HG02678 (cell line): ENCODE measurements at regions not wholly inside any gene's neighbourhood (a gene's known extent, or its start where the extent isn't known, plus 50 kb on each side); places are given as distances from the start of the nearest gene placed in this dataset.

ENCODE experiments used
- ATAC-seq: cut with Tn5 transposase; IDR thresholded peaks from one replicate; pipeline ENCODE4 v1.9.1; 2021; ENCODE audit warnings: mild to moderate bottlenecking, moderate library complexity; ENCODE audit not compliant: unreplicated experiment

- no peak for ATAC-seq
These were observed 196.0 kb upstream of the PSMD7 start for GRCh38 chr16:74100395-74101326.

- ATAC-seq, result no peak
These were observed 197.1 kb upstream of the PSMD7 start for GRCh38 chr16:74099530-74099929.

- ATAC-seq, result no peak
These were observed 201.7 kb upstream of the PSMD7 start for GRCh38 chr16:74094962-74095361.

- ATAC-seq, result no peak
These were observed 202.1 kb upstream of the PSMD7 start for GRCh38 chr16:74094514-74094913.

- ATAC-seq, result no peak
These were observed 204.3 kb upstream of the PSMD7 start for GRCh38 chr16:74092336-74092735.

GRCh38 chr16:74090871-74091270, 205.7 kb upstream of the PSMD7 start:
- no peak for ATAC-seq

GRCh38 chr16:74083541-74083940, 213.1 kb upstream of the PSMD7 start:
- ATAC-seq, result no peak

GRCh38 chr16:74080311-74080710, 216.3 kb upstream of the PSMD7 start:
- ATAC-seq, result no peak

- ATAC-seq, result peak; percentile 55
These were observed 217.4 kb upstream of the PSMD7 start for GRCh38 chr16:74079232-74079586.

- peak; percentile 44 for ATAC-seq
These were observed 217.9 kb upstream of the PSMD7 start for GRCh38 chr16:74078511-74079231.

- ATAC-seq, result no peak
These were observed 220.0 kb upstream of the PSMD7 start for GRCh38 chr16:74076568-74076967.

GRCh38 chr16:74075393-74075792, 221.2 kb upstream of the PSMD7 start:
- ATAC-seq, result no peak

- ATAC-seq, result no peak
These were observed 223.2 kb upstream of the PSMD7 start for GRCh38 chr16:74073456-74073855.

GRCh38 chr16:74071996-74072535, 224.5 kb upstream of the PSMD7 start:
- ATAC-seq, result no peak

- ATAC-seq, result no peak
These were observed 226.4 kb upstream of the PSMD7 start for GRCh38 chr16:74070237-74070636.

GRCh38 chr16:74064120-74064735, 232.4 kb upstream of the PSMD7 start:
- ATAC-seq, result no peak

GRCh38 chr16:74053826-74054225, 242.8 kb upstream of the PSMD7 start:
- ATAC-seq, result no peak

GRCh38 chr16:74053312-74053711, 243.3 kb upstream of the PSMD7 start:
- no peak for ATAC-seq

- ATAC-seq, result no peak
These were observed 244.6 kb upstream of the PSMD7 start for GRCh38 chr16:74052016-74052415.

GRCh38 chr16:74049027-74049426, 247.6 kb upstream of the PSMD7 start:
- no peak for ATAC-seq

GRCh38 chr16:74046524-74046923, 250.1 kb upstream of the PSMD7 start:
- no peak for ATAC-seq
